Spinal cord (tissue), 9 donors: ENCODE measurements at regions not wholly inside any gene's neighbourhood (a gene's known extent, or its start where the extent isn't known, plus 50 kb on each side); places are given as distances from the start of the nearest gene placed in this dataset.
"Not testable (repeated sequence)": the region's sequence is repeated elsewhere in the genome, so short reads cannot be mapped to it uniquely, and the experiment has no call there.

Source experiments
- DNase-seq, 6 donors: peaks; one replicate each; pipeline versions ENCODE4 v3.0.0 to v3.0.0-alpha.2; 2013 to 2015; ENCODE audit warnings: low spot score in 6 of 6, low read depth in 4 of 6
- H3K27ac ChIP-seq: one replicate; pipeline ENCODE4 v1.5.1; 2013; ENCODE audit warnings: low read depth, low read length, control low read depth
- H3K27me3 ChIP-seq: one replicate; pipeline ENCODE4 v1.6.1; 2013; ENCODE audit warnings: low read length; ENCODE audit not compliant: control insufficient read depth, insufficient read depth
- H3K36me3 ChIP-seq: one replicate; pipeline ENCODE4 v1.6.1; 2013; ENCODE audit warnings: low read length; ENCODE audit not compliant: control insufficient read depth, insufficient read depth
- H3K4me1 ChIP-seq: one replicate; pipeline ENCODE4 v1.6.1; 2013; ENCODE audit warnings: low read length; ENCODE audit not compliant: control insufficient read depth, insufficient read depth
- H3K4me3 ChIP-seq: one replicate; pipeline ENCODE4 v1.5.1; 2013; ENCODE audit warnings: low read depth, low read length, control low read depth
- H3K9me3 ChIP-seq: one replicate; pipeline ENCODE4 v1.6.1; 2013; ENCODE audit warnings: low read length; ENCODE audit not compliant: control insufficient read depth, insufficient read depth
- WGBS: methylation state at CpG from one replicate; pipeline ENCODE4 v1.1.5; 2013; ENCODE audit warnings: missing lambda C conversion rate; ENCODE audit not compliant: insufficient coverage; 5-methylcytosine and 5-hydroxymethylcytosine counted together
- donor health status: healthy.

DNA sequence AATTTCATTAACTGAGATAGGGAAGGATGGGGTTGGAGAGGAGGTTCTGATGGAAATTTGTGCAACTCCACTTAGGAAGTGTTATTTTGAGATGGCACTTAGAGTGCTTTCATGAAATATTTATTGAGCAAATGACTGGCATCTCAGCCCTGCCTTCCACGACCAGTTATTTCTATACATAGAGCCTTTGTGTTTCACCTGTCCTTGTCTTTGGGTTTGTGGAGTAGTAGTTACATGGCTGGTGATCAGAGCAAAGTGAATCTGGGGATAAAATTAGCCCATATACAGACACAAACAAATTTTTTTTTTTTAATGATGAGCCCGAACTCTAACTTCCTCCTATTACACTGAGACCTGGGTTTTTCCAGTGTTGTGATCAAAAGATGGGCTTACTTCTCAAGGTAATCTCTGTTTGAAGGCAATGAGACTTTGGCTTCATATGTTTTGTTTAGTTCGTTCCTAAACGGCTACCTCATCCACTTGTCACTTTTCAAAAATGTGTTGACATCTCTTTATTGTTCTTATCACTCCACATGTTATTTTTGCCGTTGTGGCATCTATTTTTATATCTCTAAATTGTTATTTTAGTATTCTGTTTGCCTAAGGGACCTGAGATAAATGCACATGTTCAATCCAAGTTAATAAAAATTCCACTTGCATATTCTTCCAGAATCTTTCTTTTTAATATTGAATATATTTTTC is 120.2 kb upstream of the FOLH1 start:
- H3K4me3 ChIP-seq, H3K27me3 ChIP-seq, H3K4me1 ChIP-seq, DNase-seq, H3K36me3 ChIP-seq, H3K27ac ChIP-seq, H3K9me3 ChIP-seq: not testable (repeated sequence)
- no CpG with 5 or more reads among the region's 5 CpGs for WGBS

DNA sequence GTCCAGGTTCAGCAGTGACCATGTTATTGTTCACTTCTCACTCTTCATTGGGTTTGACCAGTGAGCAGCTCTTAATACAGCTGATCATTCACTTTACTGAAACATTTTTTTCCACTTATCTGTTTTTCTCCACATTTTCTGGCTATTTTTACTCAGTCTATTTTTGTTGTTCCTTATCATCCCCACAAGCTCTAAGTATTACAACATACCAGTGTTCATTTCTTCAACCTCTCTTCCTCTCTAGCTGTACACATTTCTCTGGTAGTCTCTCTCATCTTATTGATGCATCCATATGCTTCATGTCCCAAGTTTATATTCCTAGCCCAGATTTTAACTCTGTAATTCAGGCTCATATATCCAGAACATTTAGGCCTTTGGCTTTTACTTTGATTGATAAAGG is 119.4 kb upstream of the FOLH1 start:
- DNase-seq, H3K4me3 ChIP-seq, H3K9me3 ChIP-seq, H3K4me1 ChIP-seq, H3K27me3 ChIP-seq, H3K36me3 ChIP-seq, H3K27ac ChIP-seq: not testable (repeated sequence)

DNA sequence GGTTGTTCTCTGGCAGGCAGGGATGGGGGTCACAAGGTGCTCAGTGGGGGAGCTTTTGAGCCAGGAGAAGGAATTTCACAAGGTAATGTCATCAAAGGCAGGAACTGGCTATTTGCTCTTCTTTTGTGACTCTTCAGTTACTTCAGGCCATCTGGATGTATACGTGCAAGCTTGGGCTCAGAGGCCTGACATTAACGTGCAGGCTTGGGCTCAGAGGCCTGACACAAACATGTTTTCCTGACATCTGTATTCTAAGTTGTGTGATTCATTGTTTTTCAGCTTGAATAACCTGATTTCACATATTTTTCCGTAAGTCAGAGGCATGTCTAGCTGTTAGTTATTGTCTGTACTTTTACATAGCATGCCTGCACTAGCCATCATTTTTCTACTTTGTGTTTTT is 118.2 kb upstream of the FOLH1 start:
- H3K27me3 ChIP-seq, H3K9me3 ChIP-seq, DNase-seq, H3K27ac ChIP-seq, H3K36me3 ChIP-seq, H3K4me3 ChIP-seq, H3K4me1 ChIP-seq: not testable (repeated sequence)
- 63% methylated on average over 2 of the region's 3 CpGs for WGBS

DNA sequence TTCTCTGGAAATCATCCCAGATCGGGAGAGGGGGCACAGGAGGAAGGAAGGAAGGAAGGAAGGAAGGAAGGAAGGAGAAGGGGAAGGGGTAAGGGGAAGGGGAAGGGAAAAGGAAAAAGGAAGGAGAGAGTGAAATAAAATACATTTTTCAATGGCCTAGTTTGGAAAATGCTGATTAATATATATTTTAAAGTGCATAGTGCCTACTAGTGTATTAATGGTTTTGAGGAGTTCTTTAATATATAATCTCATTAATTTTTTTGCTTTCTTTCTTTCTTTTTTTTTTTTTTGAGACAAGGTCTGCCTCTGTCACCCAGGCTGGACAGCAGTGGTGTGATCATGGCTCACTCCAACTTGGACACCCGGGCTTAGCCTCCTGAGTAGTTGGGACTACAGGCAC is 107.8 kb upstream of the FOLH1 start:
- Histone ChIP-seq H3K4me1 (no peaks in the 10 kb centered on the region), H3K9me3 (no peaks in the 10 kb centered on the region), H3K27ac (no peak overlapping the region), H3K36me3 (no peaks in the 10 kb centered on the region), H3K4me3 (no peak overlapping the region), H3K27me3 (no peaks in the 10 kb centered on the region)
- no CpG with 5 or more reads among the region's 2 CpGs for WGBS
- DNase-seq, result no peak

DNA sequence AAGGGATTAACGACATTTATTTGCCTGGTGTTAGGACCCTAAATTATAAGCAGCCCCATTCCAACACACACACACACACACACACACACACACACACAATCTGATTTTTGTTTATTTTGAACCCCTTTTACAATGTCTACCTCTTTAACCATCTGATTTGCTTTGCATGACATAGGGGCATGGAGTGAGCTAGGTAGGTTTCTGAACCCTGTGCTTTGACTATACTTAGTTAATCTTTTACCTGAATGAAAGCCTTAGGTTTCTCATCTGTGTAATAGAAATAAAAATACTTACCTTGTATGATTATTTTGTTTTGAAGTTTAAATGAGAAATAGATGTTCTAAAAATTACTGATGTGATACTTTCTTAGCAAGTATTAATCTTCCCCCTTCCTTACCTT is 94.7 kb upstream of the FOLH1 start:
- DNase-seq, result no peak
- no CpG with 5 or more reads among the region's 1 CpG for WGBS
- Histone ChIP-seq H3K27me3 (no peaks in the 10 kb centered on the region), H3K4me3 (no peak overlapping the region), H3K36me3 (no peaks in the 10 kb centered on the region), H3K27ac (no peak overlapping the region), H3K9me3 (no peaks in the 10 kb centered on the region), H3K4me1 (no peaks in the 10 kb centered on the region)

DNA sequence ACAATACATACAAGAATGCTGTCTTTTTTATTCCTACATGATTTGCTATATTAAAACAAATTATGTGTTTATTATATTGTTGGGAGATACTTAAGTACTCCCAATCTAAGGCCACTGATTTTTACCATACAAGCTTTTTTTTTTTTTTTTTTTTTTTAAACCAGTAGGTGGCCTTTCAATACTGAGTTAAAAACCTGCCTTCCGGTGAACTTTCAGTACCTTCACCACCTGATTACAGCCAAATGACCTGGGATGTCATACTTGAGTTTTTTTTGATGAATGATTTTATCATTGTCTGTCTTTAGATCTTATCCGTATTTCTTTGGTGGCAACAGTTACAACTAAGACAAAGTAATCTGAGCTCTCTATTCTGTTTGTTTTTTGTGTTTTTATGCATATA is 94.0 kb upstream of the FOLH1 start:
- H3K9me3 ChIP-seq, result no peaks in the 10 kb centered on the region
- H3K4me1 ChIP-seq, result no peaks in the 10 kb centered on the region
- no peak overlapping the region for H3K4me3 ChIP-seq
- no peak for DNase-seq
- H3K27ac ChIP-seq, result no peak overlapping the region
- no CpG with 5 or more reads among the region's 2 CpGs for WGBS
- no peaks in the 10 kb centered on the region for H3K36me3 ChIP-seq
- no peaks in the 10 kb centered on the region for H3K27me3 ChIP-seq

DNA sequence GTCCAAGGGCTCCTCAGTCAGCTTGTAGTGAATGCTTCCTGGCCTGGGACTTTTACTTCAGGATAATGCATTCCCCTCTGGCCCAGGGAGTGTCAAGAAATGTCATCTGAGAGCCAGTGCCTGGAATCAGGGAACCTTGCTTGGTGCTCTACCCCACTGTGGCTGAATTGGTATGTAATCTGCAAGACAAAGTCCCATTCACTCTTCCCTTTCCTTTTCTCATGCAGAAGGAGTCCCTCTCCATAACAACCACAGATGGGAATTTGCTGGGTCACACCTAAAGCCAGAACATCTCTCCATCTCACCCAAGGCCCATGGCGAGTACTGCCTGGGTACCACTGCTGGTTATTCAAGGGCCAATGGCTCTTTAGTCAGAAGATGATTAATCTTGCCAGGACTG is 89.6 kb upstream of the FOLH1 start:
- not testable (repeated sequence) for DNase-seq, H3K36me3 ChIP-seq, H3K27ac ChIP-seq, H3K27me3 ChIP-seq, H3K4me3 ChIP-seq, H3K4me1 ChIP-seq, H3K9me3 ChIP-seq
- 100% methylated on average over 1 of the region's 1 CpG for WGBS

DNA sequence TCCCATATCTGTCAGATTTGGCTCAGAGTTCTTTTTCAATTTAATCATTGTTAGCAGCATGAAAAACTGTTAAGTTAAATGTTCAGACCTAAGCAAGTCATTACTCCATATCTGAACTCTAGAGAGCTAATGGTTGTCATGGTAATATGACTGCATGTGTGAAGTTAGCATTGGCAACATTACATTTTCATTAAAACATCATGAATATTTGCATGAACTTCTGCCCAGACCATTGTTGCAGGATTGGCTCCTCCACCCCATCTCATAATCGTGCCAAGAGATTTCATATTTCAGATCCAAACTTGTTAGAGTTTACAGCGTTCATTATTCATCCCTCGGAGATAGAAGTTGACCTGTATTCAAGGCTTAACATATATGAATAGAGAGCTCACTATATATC is 75.5 kb upstream of the FOLH1 start:
- H3K36me3 ChIP-seq, H3K27ac ChIP-seq, H3K4me3 ChIP-seq, H3K9me3 ChIP-seq, H3K4me1 ChIP-seq, H3K27me3 ChIP-seq: not testable (repeated sequence)
- DNase-seq, result peak in 3 of 6 donors; percentile 0 to 67 (median 60)
- WGBS, result no CpG with 5 or more reads among the region's 3 CpGs

DNA sequence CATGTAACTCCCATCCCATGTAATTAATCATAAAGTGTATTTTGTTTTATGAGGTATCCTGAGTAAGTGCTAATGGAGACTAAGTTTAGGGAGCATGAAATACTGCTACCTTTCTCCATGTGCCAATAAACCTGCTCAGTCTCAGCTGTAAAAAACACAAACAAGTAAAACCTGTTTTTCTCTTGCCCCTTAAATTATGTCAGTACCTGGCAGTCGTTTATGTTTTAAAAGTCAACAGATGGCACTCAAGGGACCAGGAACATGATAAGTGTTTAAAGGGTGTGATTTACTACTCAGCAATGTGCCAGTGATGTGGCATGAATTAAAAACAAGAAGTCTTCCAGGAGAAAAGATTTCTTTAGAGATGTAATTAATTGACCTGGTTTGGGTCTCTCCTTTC is 74.9 kb upstream of the FOLH1 start:
- not testable (repeated sequence) for H3K36me3 ChIP-seq, H3K4me3 ChIP-seq, H3K27ac ChIP-seq, H3K9me3 ChIP-seq, H3K4me1 ChIP-seq, H3K27me3 ChIP-seq
- peak in 2 of 6 donors; percentile 8 to 62 for DNase-seq
- WGBS, result no CpG with 5 or more reads among the region's 1 CpG

DNA sequence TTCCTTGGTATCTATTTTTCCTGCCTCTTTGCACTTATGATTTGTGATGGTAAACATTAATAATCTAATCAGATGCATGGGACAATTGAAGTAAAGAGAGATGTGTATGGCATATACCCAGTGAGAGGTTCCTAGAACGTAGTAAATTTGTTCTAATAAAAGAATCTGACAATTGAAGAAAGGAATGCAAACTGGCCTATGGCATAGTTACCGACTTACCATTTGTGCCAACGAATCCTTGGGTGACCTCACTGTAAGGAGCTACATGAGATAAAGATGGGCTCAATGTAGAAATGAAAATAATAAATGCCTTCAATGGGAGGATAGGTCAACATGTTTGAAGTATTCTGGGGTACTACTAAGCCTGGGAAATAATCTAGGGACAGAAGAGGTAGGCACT is 73.7 kb upstream of the FOLH1 start:
- not testable (repeated sequence) for H3K4me1 ChIP-seq, H3K36me3 ChIP-seq, H3K9me3 ChIP-seq, H3K27me3 ChIP-seq, H3K27ac ChIP-seq, DNase-seq, H3K4me3 ChIP-seq
- WGBS, result no CpG with 5 or more reads among the region's 3 CpGs
